ENCODE measurements at regions not wholly inside any gene's neighbourhood (a gene's known extent, or its start where the extent isn't known, plus 50 kb on each side); places are given as distances from the start of the nearest gene placed in this dataset.

GRCh38 chr13:79709471-79709870, 228.5 kb downstream of the NDFIP2 start:
- no peak for ATAC-seq
- 70 to 83% (median 73%) methylated on average over 2 of the region's 2 CpGs for WGBS, 4 donors
- no peak for DNase-seq
- intact Hi-C loops (cut with DNase I), result no loop called here
- no peaks in the 10 kb centered on the region for H3K9me3 ChIP-seq
- no peak for TF ChIP-seq POLR2A (IDR thresholded peaks at IDR 0.05)
- TF ChIP-seq, protein P1, sequence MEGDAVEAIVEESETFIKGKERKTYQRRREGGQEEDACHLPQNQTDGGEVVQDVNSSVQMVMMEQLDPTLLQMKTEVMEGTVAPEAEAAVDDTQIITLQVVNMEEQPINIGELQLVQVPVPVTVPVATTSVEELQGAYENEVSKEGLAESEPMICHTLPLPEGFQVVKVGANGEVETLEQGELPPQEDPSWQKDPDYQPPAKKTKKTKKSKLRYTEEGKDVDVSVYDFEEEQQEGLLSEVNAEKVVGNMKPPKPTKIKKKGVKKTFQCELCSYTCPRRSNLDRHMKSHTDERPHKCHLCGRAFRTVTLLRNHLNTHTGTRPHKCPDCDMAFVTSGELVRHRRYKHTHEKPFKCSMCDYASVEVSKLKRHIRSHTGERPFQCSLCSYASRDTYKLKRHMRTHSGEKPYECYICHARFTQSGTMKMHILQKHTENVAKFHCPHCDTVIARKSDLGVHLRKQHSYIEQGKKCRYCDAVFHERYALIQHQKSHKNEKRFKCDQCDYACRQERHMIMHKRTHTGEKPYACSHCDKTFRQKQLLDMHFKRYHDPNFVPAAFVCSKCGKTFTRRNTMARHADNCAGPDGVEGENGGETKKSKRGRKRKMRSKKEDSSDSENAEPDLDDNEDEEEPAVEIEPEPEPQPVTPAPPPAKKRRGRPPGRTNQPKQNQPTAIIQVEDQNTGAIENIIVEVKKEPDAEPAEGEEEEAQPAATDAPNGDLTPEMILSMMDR (IDR thresholded peaks at IDR 0.05), result no peak
- no peaks in the 10 kb centered on the region for H3K36me3 ChIP-seq
- H3K27me3 ChIP-seq, result no peaks in the 10 kb centered on the region
- peaks cover 0 to 5% (median 0%) of the 10 kb centered on the region in 12 donors for H3K4me1 ChIP-seq
- no peak overlapping the region for H3K27ac ChIP-seq
- no peak overlapping the region for H3K4me3 ChIP-seq

GRCh38 chr13:79703772-79704171, 222.8 kb downstream of the NDFIP2 start:
- H3K36me3 ChIP-seq, result no peaks in the 10 kb centered on the region
- intact Hi-C loops (cut with DNase I), result no loop called here
- TF ChIP-seq POLR2A (IDR thresholded peaks at IDR 0.05), result no peak
- TF ChIP-seq, protein P1 (IDR thresholded peaks at IDR 0.05), result no peak
- no peak overlapping the region for H3K4me3 ChIP-seq
- H3K9me3 ChIP-seq, result no peaks in the 10 kb centered on the region
- H3K27ac ChIP-seq, result no peak overlapping the region
- WGBS, 4 donors, result 88 to 100% (median 95%) methylated on average over 1 of the region's 1 CpG
- no peaks in the 10 kb centered on the region for H3K4me1 ChIP-seq
- DNase-seq (no peak), ATAC-seq (no peak)
- H3K27me3 ChIP-seq, result no peaks in the 10 kb centered on the region

GRCh38 chr13:79695754-79696153, 214.8 kb downstream of the NDFIP2 start:
- no peak overlapping the region for H3K27ac ChIP-seq
- intact Hi-C loops (cut with DNase I), result no loop called here
- DNase-seq, result no peak
- no peaks in the 10 kb centered on the region for H3K9me3 ChIP-seq
- no peaks in the 10 kb centered on the region for H3K27me3 ChIP-seq
- WGBS, 4 donors, result 84 to 96% (median 91%) methylated on average over 2 of the region's 2 CpGs
- H3K36me3 ChIP-seq, result no peaks in the 10 kb centered on the region
- TF ChIP-seq, protein P1 (IDR thresholded peaks at IDR 0.05), result no peak
- no peak for TF ChIP-seq POLR2A (IDR thresholded peaks at IDR 0.05)
- ATAC-seq, result no peak
- H3K4me3 ChIP-seq, result no peak overlapping the region
- no peaks in the 10 kb centered on the region for H3K4me1 ChIP-seq

DNA sequence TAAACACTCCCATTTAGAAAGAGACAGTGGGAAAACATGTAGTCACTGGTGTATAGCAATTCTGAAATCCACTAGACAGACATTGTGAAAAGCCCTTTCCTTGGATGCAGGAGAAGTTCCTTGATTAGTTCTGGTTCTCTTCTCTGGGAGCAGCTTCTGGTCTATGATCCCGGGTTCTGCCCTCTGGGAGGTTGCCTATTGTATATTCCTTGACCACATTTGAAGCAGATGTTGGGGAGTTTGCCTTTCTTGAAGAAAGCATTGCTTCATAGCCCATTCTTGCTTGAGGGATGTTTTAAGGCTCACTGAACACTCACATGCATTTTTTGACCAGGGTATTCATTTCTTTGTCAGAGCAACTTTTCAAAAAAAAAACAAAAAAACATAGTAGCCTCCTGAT, 211.9 kb downstream of the NDFIP2 start:
- H3K9me3 ChIP-seq, result no peaks in the 10 kb centered on the region
- no peaks in the 10 kb centered on the region for H3K4me1 ChIP-seq
- no peak overlapping the region for H3K4me3 ChIP-seq
- no peaks in the 10 kb centered on the region for H3K27me3 ChIP-seq
- H3K27ac ChIP-seq, result no peak overlapping the region
- TF ChIP-seq, protein P1 (IDR thresholded peaks at IDR 0.05), result no peak
- TF ChIP-seq POLR2A (IDR thresholded peaks at IDR 0.05), result no peak
- no peak for ATAC-seq
- intact Hi-C loops (cut with DNase I), result no loop called here
- no peaks in the 10 kb centered on the region for H3K36me3 ChIP-seq
- 69 to 90% (median 74%) methylated on average over 1 of the region's 1 CpG for WGBS, 4 donors
- DNase-seq, result no peak

Measured in heart left ventricle (tissue), 16 donors.